Psoas muscle (tissue), 7 donors: ENCODE measurements at regions not wholly inside any gene's neighbourhood (a gene's known extent, or its start where the extent isn't known, plus 50 kb on each side); places are given as distances from the start of the nearest gene placed in this dataset.

Source experiments
- ATAC-seq, 4 donors: fragments of 200-7000 bp; cut with Tn5 transposase; one replicate each; pipeline ENCODE4 v1.9.1; 2020; ENCODE audit warnings: moderate library complexity in 3 of 4, mild to moderate bottlenecking in 2 of 4
- DNase-seq, 2 donors: peaks; one replicate each; pipeline ENCODE4 v3.0.0-alpha.2; 2020
- H3K27ac ChIP-seq: fragments of 200-600 bp; one replicate; pipeline ENCODE4 v1.8.0; 2022
- H3K27me3 ChIP-seq, 3 donors: fragments of 200-600 bp in 1 of 3; one replicate each; pipeline versions ENCODE4 v1.6.1 to v1.8.0; 2013 to 2022; ENCODE audit warnings: low read length in 2 of 3, mild to moderate bottlenecking in 2 of 3, moderate library complexity in 1 of 3; ENCODE audit not compliant: insufficient read depth in 3 of 3
- H3K36me3 ChIP-seq, 2 donors: fragments of 200-600 bp in 1 of 2; one replicate each; pipeline versions ENCODE4 v1.6.1 to v1.8.0; 2013 to 2022; ENCODE audit warnings: low read depth in 1 of 2, mild to moderate bottlenecking in 1 of 2, moderate library complexity in 1 of 2; ENCODE audit not compliant: insufficient read depth in 1 of 2
- H3K4me1 ChIP-seq: fragments of 200-600 bp; one replicate; pipeline ENCODE4 v1.8.0; 2022
- H3K4me3 ChIP-seq: fragments of 200-600 bp; one replicate; pipeline ENCODE4 v1.8.0; 2022; ENCODE audit warnings: mild to moderate bottlenecking
- H3K9me3 ChIP-seq: fragments of 200-600 bp; one replicate; pipeline ENCODE4 v1.8.0; 2022
- CTCF ChIP-seq: fragments of 200-600 bp; IDR thresholded peaks from one replicate; pipeline ENCODE4 v1.8.0; 2022; ENCODE audit warnings: antibody characterized with exemption
- WGBS, 3 donors: extraction: QIAGEN DNeasy Blood & Tissue Kit; methylation state at CpG; one replicate each; pipeline versions ENCODE4 v1.1.6 to v1.1.7; 2013; 5-methylcytosine and 5-hydroxymethylcytosine counted together
- intact Hi-C, 2 donors: fragments of 100-400 bp; cut with DNase I; formaldehyde crosslinking; loops; one replicate each; pipeline versions ENCODE4 v1.11.0 to v1.14.2; 2022
- donor health status: healthy with polysubstance abuse.
- donor health status: DM: no; HTN: no; CAD: no; lungs with moderate emphysema.
- donor health status: Bipolar disorder and iron deficiency.
- donor health status: healthy.
- donor health status: DM: yes; HTN: yes; CAD: no.
- donor health status: DM: no; HTN: no; CAD: no.
- donor health status: DM: yes; HTN: yes; CAD: no.

- Histone ChIP-seq H3K4me3 (no peak overlapping the region), H3K4me1 (no peaks in the 10 kb centered on the region), H3K27me3 (no peaks in the 10 kb centered on the region), H3K36me3 (no peaks in the 10 kb centered on the region), H3K27ac (no peak overlapping the region), H3K9me3 (no peaks in the 10 kb centered on the region)
- intact Hi-C loops = no loop called here
- ATAC-seq (peak in 1 of 4 donors; percentile 20), DNase-seq (no peak)
- no peak for TF ChIP-seq CTCF
- 59 to 64% (median 62%) methylated on average over 1 of the region's 1 CpG for whole genome bisulfite sequencing, 3 donors
Measured at GRCh38 chr21:16404776-16405175, 675.0 kb downstream of the USP25 start.

- Histone ChIP-seq H3K4me1 (no peaks in the 10 kb centered on the region), H3K36me3 (no peaks in the 10 kb centered on the region), H3K27ac (no peak overlapping the region), H3K4me3 (no peak overlapping the region), H3K27me3 (no peaks in the 10 kb centered on the region), H3K9me3 (peaks cover 4% of the 10 kb centered on the region)
- ATAC-seq (no peak), DNase-seq (no peak)
- WGBS, 3 donors = 93 to 97% (median 93%) methylated on average over 2 of the region's 2 CpGs
- TF ChIP-seq CTCF = no peak
- intact Hi-C loops = no loop called here
Measured at GRCh38 chr21:16406355-16406754, 676.6 kb downstream of the USP25 start.

- ATAC-seq = no peak
- no peak overlapping the region for H3K27ac ChIP-seq
- WGBS, 3 donors = 59 to 73% (median 71%) methylated on average over 1 of the region's 1 CpG
- peaks cover 4% of the 10 kb centered on the region for H3K9me3 ChIP-seq
- no peaks in the 10 kb centered on the region for H3K27me3 ChIP-seq
- intact Hi-C loops = no loop called here
- H3K4me1 ChIP-seq = no peaks in the 10 kb centered on the region
- H3K4me3 ChIP-seq = no peak overlapping the region
- H3K36me3 ChIP-seq = no peaks in the 10 kb centered on the region
- TF ChIP-seq CTCF = no peak
- no peak for DNase-seq
Measured at GRCh38 chr21:16407403-16408240, 677.8 kb downstream of the USP25 start.

- H3K27ac ChIP-seq = no peak overlapping the region
- no peak for DNase-seq
Measured at GRCh38 chr21:16408280-16408679, 678.5 kb downstream of the USP25 start.

More at GRCh38 chr21:16408280-16408679, 678.5 kb downstream of the USP25 start:
- H3K4me1 ChIP-seq = no peaks in the 10 kb centered on the region
- peaks cover 4% of the 10 kb centered on the region for H3K9me3 ChIP-seq
- intact Hi-C loops = no loop called here
- no peaks in the 10 kb centered on the region for H3K27me3 ChIP-seq
- no peaks in the 10 kb centered on the region for H3K36me3 ChIP-seq
- ATAC-seq = no peak
- no peak overlapping the region for H3K4me3 ChIP-seq
- no peak for TF ChIP-seq CTCF
- WGBS, 3 donors = 91 to 94% (median 91%) methylated on average over 2 of the region's 2 CpGs
